ENCODE measurements at regions not wholly inside any gene's neighbourhood (a gene's known extent, or its start where the extent isn't known, plus 50 kb on each side); places are given as distances from the start of the nearest gene placed in this dataset.

GRCh38 chr10:78428579-78428978 lies 394.9 kb downstream of the RPS24 start:
- TF ChIP-seq CTCF (conservative IDR thresholded peaks at IDR 0.05; ENCODE audit: low read depth, low read length) (no peak), EZH2 (IDR thresholded peaks at IDR 0.05; ENCODE audit: low read length, unreplicated experiment) (no peak), EZH2phosphoT487 (IDR thresholded peaks at IDR 0.05; ENCODE audit: borderline replicate concordance, low read length) (no peak)

All from PC-3 (cell line).